H1 (cell line): ENCODE measurements at regions not wholly inside any gene's neighbourhood (a gene's known extent, or its start where the extent isn't known, plus 50 kb on each side); places are given as distances from the start of the nearest gene placed in this dataset.
"Not testable (repeated sequence)": the region's sequence is repeated elsewhere in the genome, so short reads cannot be mapped to it uniquely, and the experiment has no call there.

Experiments used
- CTCF ChIA-PET: fragments of 300-600 bp; sonication (Branson Sonifier 250); formaldehyde crosslinking; loops from one replicate; lab custom pipeline; 2021; ENCODE audit not compliant: partially characterized antibody; lab: Charles Lee
- POLR2A ChIA-PET: fragments of 300-600 bp; sonication (Branson Sonifier 250); formaldehyde crosslinking; loops from one replicate; lab custom pipeline; 2021; ENCODE audit warnings: inconsistent platforms; ENCODE audit not compliant: partially characterized antibody; lab: Charles Lee
- DNase-seq, 2 experiments: peaks; one replicate each; pipeline versions ENCODE4 v3.0.0 to v3.0.0-alpha.2; 2010 to 2022; ENCODE audit warnings: low spot score in 2 of 2, low read depth in 1 of 2, mixed read lengths in 1 of 2
- FAIRE-seq: peaks from 2 replicates; lab custom pipeline; 2011; peaks lifted over from hg19 to GRCh38; lab: Jason Lieb, UNC
- H2AFZ ChIP-seq: 2 replicates; pipeline ENCODE4 v1.8.1; 2012; ENCODE audit warnings: low read length, inconsistent platforms
- H2AK5ac ChIP-seq: 2 replicates; pipeline ENCODE4 v1.6.1; 2013; ENCODE audit warnings: low read depth, low read length
- H2BK120ac ChIP-seq: replicated peaks from 2 replicates; pipeline ENCODE3; 2013; ENCODE audit warnings: low read depth, low read length, inconsistent platforms
- H2BK12ac ChIP-seq: 2 replicates; pipeline ENCODE4 v1.6.1; 2013; ENCODE audit warnings: low read depth, low read length
- H2BK15ac ChIP-seq: 2 replicates; pipeline ENCODE4 v1.6.1; 2013; ENCODE audit warnings: low read length
- H2BK20ac ChIP-seq: 2 replicates; pipeline ENCODE4 v1.6.1; 2013; ENCODE audit warnings: low read length
- H2BK5ac ChIP-seq: 2 replicates; pipeline ENCODE4 v1.6.1; 2013; ENCODE audit warnings: low read depth, low read length
- H3K14ac ChIP-seq: 2 replicates; pipeline ENCODE4 v1.6.1; 2013; ENCODE audit warnings: inconsistent platforms; ENCODE audit not compliant: insufficient read length
- H3K18ac ChIP-seq: 2 replicates; pipeline ENCODE4 v1.6.1; 2013; ENCODE audit warnings: low read length; ENCODE audit errors: extremely low read depth
- H3K23ac ChIP-seq: 2 replicates; pipeline ENCODE4 v1.6.1; 2013; ENCODE audit warnings: inconsistent platforms; ENCODE audit not compliant: insufficient read length
- H3K23me2 ChIP-seq: 2 replicates; pipeline ENCODE4 v1.6.1; 2013; ENCODE audit warnings: low read depth, low read length
- H3K27ac ChIP-seq: 2 replicates; pipeline ENCODE4 v1.6.1; 2011; ENCODE audit warnings: low read depth, low read length, inconsistent platforms
- H3K27me3 ChIP-seq, 4 experiments: replicated peaks in 1 of 4; 1 replicate in 1 of 4; 2 replicates in 3 of 4; pipeline versions ENCODE4 v1.6.1 to v1.8.1; 2011 to 2013; ENCODE audit warnings: low read length in 3 of 4, mild to moderate bottlenecking in 3 of 4, inconsistent platforms in 2 of 4, mixed read lengths in 2 of 4, moderate library complexity in 1 of 4; ENCODE audit not compliant: control insufficient read depth in 3 of 4, insufficient read depth in 3 of 4; ENCODE audit errors: extremely low read depth in 1 of 4
- H3K36me3 ChIP-seq, 4 experiments: 2 replicates each; pipeline versions ENCODE4 v1.6.1 to v1.8.1; 2011 to 2013; ENCODE audit warnings: mild to moderate bottlenecking in 4 of 4, low read length in 3 of 4, moderate library complexity in 2 of 4, control low read depth in 1 of 4, inconsistent platforms in 1 of 4; ENCODE audit not compliant: insufficient read depth in 4 of 4, control insufficient read depth in 2 of 4
- H3K4ac ChIP-seq: replicated peaks from 2 replicates; pipeline ENCODE3; 2013; ENCODE audit warnings: low read length, low read depth, mixed read lengths, inconsistent platforms; ENCODE audit not compliant: insufficient read length
- H3K4me1 ChIP-seq, 4 experiments: replicated peaks in 1 of 4; 1 replicate in 1 of 4; 2 replicates in 3 of 4; pipeline versions ENCODE4 v1.6.1 to v1.8.1; 2011 to 2013; ENCODE audit warnings: low read length in 3 of 4, inconsistent platforms in 2 of 4, mixed read lengths in 1 of 4; ENCODE audit not compliant: insufficient read depth in 4 of 4, control insufficient read depth in 3 of 4
- H3K4me2 ChIP-seq, 2 experiments: 2 replicates each; pipeline versions ENCODE4 v1.6.1 to v1.8.1; 2011 to 2013; ENCODE audit warnings: low read depth in 2 of 2, low read length in 2 of 2, control low read depth in 1 of 2, inconsistent platforms in 1 of 2, mild to moderate bottlenecking in 1 of 2; ENCODE audit not compliant: insufficient read depth in 1 of 2
- H3K4me3 ChIP-seq, 4 experiments: fragments of 200-600, 300-600 bp in 1 of 4; sonication (generic), shearing (Covaris generic), sonication (Bioruptor Twin) in 1 of 4; 2 replicates each; pipeline versions ENCODE4 v1.5.1 to v1.8.1; 2011 to 2016; ENCODE audit warnings: low read length in 4 of 4, low read depth in 3 of 4, control low read depth in 2 of 4, inconsistent platforms in 2 of 4, mild to moderate bottlenecking in 2 of 4, mixed read lengths in 1 of 4, moderate library complexity in 1 of 4; ENCODE audit not compliant: insufficient read depth in 2 of 4; ENCODE audit errors: extremely low read depth in 1 of 4
- H3K56ac ChIP-seq: replicated peaks from 2 replicates; pipeline ENCODE3; 2013; ENCODE audit warnings: low read depth, mild to moderate bottlenecking, mixed read lengths, low read length, inconsistent platforms; ENCODE audit not compliant: insufficient read length
- H3K79me1 ChIP-seq: 2 replicates; pipeline ENCODE4 v1.6.1; 2013; ENCODE audit warnings: low read depth, low read length, control low read depth
- H3K79me2 ChIP-seq, 2 experiments: 2 replicates each; pipeline versions ENCODE4 v1.6.1 to v1.8.1; 2012 to 2013; ENCODE audit warnings: low read length in 2 of 2, mild to moderate bottlenecking in 2 of 2, inconsistent platforms in 1 of 2; ENCODE audit not compliant: insufficient read depth in 2 of 2, control insufficient read depth in 1 of 2
- H3K9ac ChIP-seq, 4 experiments: replicated peaks in 1 of 4; 1 replicate in 1 of 4; 2 replicates in 3 of 4; pipeline versions ENCODE4 v1.6.1 to v1.8.1; 2011 to 2013; ENCODE audit warnings: low read depth in 3 of 4, low read length in 3 of 4, control low read depth in 2 of 4, mild to moderate bottlenecking in 2 of 4, moderate library complexity in 2 of 4, inconsistent platforms in 1 of 4; ENCODE audit errors: extremely low read depth in 1 of 4
- H3K9me3 ChIP-seq, 2 experiments: 2 replicates each; pipeline versions ENCODE4 v1.6.1 to v1.8.1; 2012 to 2013; ENCODE audit warnings: mild to moderate bottlenecking in 2 of 2, moderate library complexity in 2 of 2, control low read depth in 1 of 2, inconsistent platforms in 1 of 2, low read depth in 1 of 2, low read length in 1 of 2, mixed read lengths in 1 of 2; ENCODE audit not compliant: insufficient read depth in 2 of 2
- H4K20me1 ChIP-seq, 2 experiments: replicated peaks in 1 of 2; 2 replicates each; pipeline versions ENCODE3 to v1.8.1; 2011 to 2013; ENCODE audit warnings: inconsistent platforms in 2 of 2, low read length in 2 of 2, mild to moderate bottlenecking in 1 of 2; ENCODE audit not compliant: insufficient read depth in 2 of 2, control insufficient read depth in 1 of 2
- H4K5ac ChIP-seq: 2 replicates; pipeline ENCODE4 v1.6.1; 2013; ENCODE audit warnings: low read length, low read depth, mixed read lengths, inconsistent platforms; ENCODE audit not compliant: insufficient read length
- H4K8ac ChIP-seq: 2 replicates; pipeline ENCODE4 v1.8.0; 2013; ENCODE audit warnings: mild to moderate bottlenecking, moderate library complexity, low read length, inconsistent platforms; ENCODE audit not compliant: insufficient read depth; ENCODE audit errors: extremely low read depth
- H4K91ac ChIP-seq: replicated peaks from 2 replicates; pipeline ENCODE3; 2013; ENCODE audit warnings: low read length, mixed read lengths, inconsistent platforms; ENCODE audit not compliant: insufficient read length
- whole genome bisulfite sequencing, 2 experiments: shearing (Covaris generic) in 1 of 2; methylation state at CpG; one replicate each; pipeline versions ENCODE4 v1.1.6 to v1.1.7; 2013 to 2015; ENCODE audit warnings: low lambda C conversion rate in 2 of 2, mixed read lengths in 2 of 2, inconsistent platforms in 1 of 2, low coverage in 1 of 2, missing lambda C conversion rate in 1 of 2; ENCODE audit not compliant: insufficient replicate concordance in 2 of 2, insufficient coverage in 1 of 2, insufficient read length in 1 of 2; ENCODE audit errors: extremely low coverage in 1 of 2, missing lambda C conversion rate in 1 of 2; 5-methylcytosine and 5-hydroxymethylcytosine counted together

DNA sequence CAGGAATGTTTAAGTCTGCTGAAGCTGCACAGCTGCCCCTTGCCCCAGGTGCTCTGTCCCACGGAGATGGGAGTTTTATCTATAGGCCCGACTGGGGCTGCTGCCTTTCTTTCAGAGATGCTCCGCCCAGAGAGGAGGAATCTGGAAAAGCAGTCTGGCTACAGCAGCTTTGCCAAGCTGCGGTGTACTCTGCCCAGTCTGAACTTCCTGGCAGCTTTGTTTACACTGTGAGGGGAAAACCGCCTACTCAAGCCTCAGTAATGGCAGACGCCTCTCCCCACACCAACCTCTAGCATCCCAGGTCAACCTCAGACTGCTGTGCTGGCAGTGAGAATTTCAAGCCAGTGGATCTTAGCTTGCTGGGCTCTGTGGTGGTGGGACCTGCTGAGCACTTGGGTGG is 237.5 kb upstream of the KAZN start:
- POLR2A ChIA-PET, H2AFZ ChIP-seq, H3K4me1 ChIP-seq, H4K5ac ChIP-seq, H2AK5ac ChIP-seq, H4K8ac ChIP-seq, H2BK5ac ChIP-seq, H2BK20ac ChIP-seq, H4K91ac ChIP-seq, H3K23ac ChIP-seq, H4K20me1 ChIP-seq, H3K9ac ChIP-seq, H3K9me3 ChIP-seq, H3K4ac ChIP-seq, H2BK15ac ChIP-seq, H3K18ac ChIP-seq, H2BK120ac ChIP-seq, H3K27me3 ChIP-seq, H3K79me1 ChIP-seq, FAIRE-seq, H3K27ac ChIP-seq, H3K56ac ChIP-seq, H3K36me3 ChIP-seq, H3K4me3 ChIP-seq, H3K14ac ChIP-seq, DNase-seq, H2BK12ac ChIP-seq, H3K79me2 ChIP-seq, H3K4me2 ChIP-seq, H3K23me2 ChIP-seq: not testable (repeated sequence)
- WGBS, 2 experiments = 83% methylated on average over 4 of the region's 6 CpGs; no CpG with 5 or more reads in 1 of the 2 experiments
- CTCF ChIA-PET = interaction anchor here (0.6 to 2.2 kb wide), 2 partner anchors 9 to 247 kb away, joined by 3 to 6 read pairs; no protein-coding TSS in a partner anchor
